GM12878 (cell line): ENCODE measurements at regions not wholly inside any gene's neighbourhood (a gene's known extent, or its start where the extent isn't known, plus 50 kb on each side); places are given as distances from the start of the nearest gene placed in this dataset.

Experiments used
- ATAC-seq: fragments of 200-7000 bp; cut with Tn5 transposase; 3 replicates; pipeline ENCODE4 v1.9.1; 2020; ENCODE audit warnings: mild to moderate bottlenecking, moderate library complexity
- BruUV-seq: library from RNA; stranded (reverse); fragments of 400-500 nt; replicated peaks from 2 replicates; lab custom pipeline; 2021; lab: Mats Ljungman, UMichigan
- CTCF ChIA-PET: fragments of 300-600 bp; sonication (Branson Sonifier 250); formaldehyde crosslinking; extraction: SDS; loops from one replicate; lab custom pipeline; 2021; ENCODE audit warnings: inconsistent platforms; lab: Yijun Ruan, JAX
- POLR2A ChIA-PET: fragments of 350-600 bp; formaldehyde crosslinking; extraction: SDS; loops from one replicate; lab custom pipeline; 2021; ENCODE audit warnings: inconsistent platforms; lab: Charles Lee
- RAD21 ChIA-PET: fragments of 300-600 bp; sonication (Branson Sonifier 250); formaldehyde crosslinking; loops from one replicate; lab custom pipeline; 2023; ENCODE audit warnings: antibody characterized with exemption; ENCODE audit not compliant: unreplicated experiment; lab: Charles Lee
- SMC1A ChIA-PET: fragments of 300-600 bp; sonication (Branson Sonifier 250); formaldehyde crosslinking; loops from one replicate; lab custom pipeline; 2023; ENCODE audit not compliant: unreplicated experiment, uncharacterized antibody; lab: Charles Lee
- DNase-seq: peaks from one replicate; pipeline ENCODE4 v3.0.0-alpha.2; 2011; ENCODE audit warnings: low read depth, low spot score
- FAIRE-seq: peaks from 3 replicates; lab custom pipeline; 2011; peaks lifted over from hg19 to GRCh38; lab: Jason Lieb, UNC
- H2AFZ ChIP-seq: 2 replicates; pipeline ENCODE4 v1.6.0; 2011; ENCODE audit warnings: low read depth, low read length, control low read depth; ENCODE audit not compliant: control insufficient read depth
- H3K27ac ChIP-seq: 2 replicates; pipeline ENCODE4 v1.5.1; 2011; ENCODE audit warnings: control low read depth; ENCODE audit not compliant: control insufficient read depth, insufficient read depth
- H3K27me3 ChIP-seq, 2 experiments: replicated peaks in 1 of 2; 2 replicates each; pipeline versions ENCODE4 v1.6.0 to v1.6.1; 2011; ENCODE audit warnings: low read length in 1 of 2; ENCODE audit not compliant: control insufficient read depth in 2 of 2, insufficient read depth in 2 of 2
- H3K36me3 ChIP-seq, 2 experiments: 2 replicates each; pipeline ENCODE4 v1.5.1; 2011; ENCODE audit warnings: low read length in 1 of 2; ENCODE audit not compliant: control insufficient read depth in 2 of 2, insufficient read depth in 2 of 2
- H3K4me1 ChIP-seq: 2 replicates; pipeline ENCODE4 v1.6.1; 2011; ENCODE audit warnings: mild to moderate bottlenecking, low read length, moderate library complexity, mixed read lengths; ENCODE audit not compliant: control insufficient read depth, insufficient read depth
- H3K4me2 ChIP-seq: 2 replicates; pipeline ENCODE4 v1.6.0; 2011; ENCODE audit warnings: control low read depth; ENCODE audit not compliant: control insufficient read depth, insufficient read depth
- H3K4me3 ChIP-seq: fragments of 200-600 bp; sonication (generic); 2 replicates; pipeline ENCODE4 v1.5.1; 2016
- H3K79me2 ChIP-seq: 2 replicates; pipeline ENCODE4 v1.6.0; 2011; ENCODE audit warnings: low read length; ENCODE audit not compliant: control insufficient read depth, insufficient read depth
- H3K9ac ChIP-seq: 2 replicates; pipeline ENCODE4 v1.8.0; 2011; ENCODE audit warnings: low read length, control low read depth, mixed read lengths; ENCODE audit not compliant: control insufficient read depth, insufficient read depth
- H3K9me3 ChIP-seq: replicated peaks from 3 replicates; pipeline ENCODE4 v1.5.1; 2011; ENCODE audit warnings: mild to moderate bottlenecking, low read length; ENCODE audit not compliant: control insufficient read depth, insufficient read depth
- H4K20me1 ChIP-seq: 2 replicates; pipeline ENCODE4 v1.6.0; 2011; ENCODE audit not compliant: control insufficient read depth, insufficient read depth
- BACH1 ChIP-seq: fragments of 450-650 bp; IDR thresholded peaks from 2 replicates; pipeline ENCODE4 v1.6.1; 2017; ENCODE audit warnings: mild to moderate bottlenecking, borderline replicate concordance
- BCLAF1 ChIP-seq: fragments of 450-650 bp; IDR thresholded peaks from 2 replicates; pipeline ENCODE4 v1.6.1; 2017; ENCODE audit warnings: antibody characterized with exemption, mild to moderate bottlenecking, moderate library complexity
- EED ChIP-seq: sonication (generic); IDR thresholded peaks from 2 replicates; pipeline ENCODE4 v1.6.1; 2016; ENCODE audit warnings: antibody characterized with exemption, low read depth
- ELK1 ChIP-seq: IDR thresholded peaks from 2 replicates; pipeline ENCODE4 v1.6.1; 2012; ENCODE audit warnings: low read depth, low read length, improper control_type of control experiment
- LARP7 ChIP-seq: fragments of 450-650 bp; IDR thresholded peaks from 2 replicates; pipeline ENCODE4 v1.6.1; 2017; ENCODE audit warnings: mild to moderate bottlenecking
- MAX ChIP-seq: IDR thresholded peaks from 2 replicates; pipeline ENCODE4 v1.6.1; 2012; ENCODE audit warnings: low read depth, low read length, improper control_type of control experiment
- NRF1 ChIP-seq: conservative IDR thresholded peaks from 2 replicates; pipeline ENCODE4 v1.6.1; 2011; ENCODE audit warnings: mild to moderate bottlenecking, low read depth, low read length, improper control_type of control experiment
- PML ChIP-seq: IDR thresholded peaks from 2 replicates; pipeline ENCODE4 v1.6.1; 2012; ENCODE audit warnings: low read length, inconsistent platforms
- SIN3A ChIP-seq: IDR thresholded peaks from 2 replicates; pipeline ENCODE4 v1.6.1; 2012; ENCODE audit warnings: low read depth, low read length, improper control_type of control experiment
- SKIL ChIP-seq: fragments of 450-650 bp; IDR thresholded peaks from 2 replicates; pipeline ENCODE4 v1.6.1; 2017; ENCODE audit warnings: mild to moderate bottlenecking, low read depth, inconsistent platforms; ENCODE audit not compliant: poor library complexity, severe bottlenecking
- SREBF1 ChIP-seq: IDR thresholded peaks from 2 replicates; pipeline ENCODE4 v1.6.1; 2012; ENCODE audit warnings: mild to moderate bottlenecking, low read length
- SUPT20H ChIP-seq: IDR thresholded peaks from 2 replicates; pipeline ENCODE4 v1.6.1; 2011; ENCODE audit warnings: low read depth, mild to moderate bottlenecking, low read length, moderate library complexity, borderline replicate concordance; ENCODE audit not compliant: control insufficient read depth
- YBX1 ChIP-seq: fragments of 450-650 bp; IDR thresholded peaks from 2 replicates; pipeline ENCODE4 v1.6.1; 2016; ENCODE audit warnings: antibody characterized with exemption
- ZBTB40 ChIP-seq: fragments of 450-650 bp; IDR thresholded peaks from 2 replicates; pipeline ENCODE4 v1.6.1; 2016; ENCODE audit warnings: mild to moderate bottlenecking, moderate library complexity, borderline replicate concordance
- WGBS: methylation state at CpG from one replicate; pipeline ENCODE4 v1.1.6; 2016; ENCODE audit warnings: low lambda C conversion rate; ENCODE audit not compliant: insufficient replicate concordance, insufficient coverage; ENCODE audit errors: missing lambda C conversion rate; 5-methylcytosine and 5-hydroxymethylcytosine counted together
- in situ Hi-C: fragments of 300-500 bp; cut with MboI; formaldehyde crosslinking; loops from 9 replicates; pipeline ENCODE4 v1.14.3; 2018; ENCODE audit warnings: mixed read lengths
- intact Hi-C: fragments of 100-400 bp; cut with micrococcal nuclease; formaldehyde crosslinking; loops from one replicate; pipeline ENCODE4 v1.14.2; 2022; ENCODE audit not compliant: unreplicated experiment

- no peak for TF ChIP-seq ZBTB40
- TF ChIP-seq BACH1 = no peak
- TF ChIP-seq SREBF1 = no peak
- no peak for TF ChIP-seq ELK1
- TF ChIP-seq YBX1 = no peak
- TF ChIP-seq NRF1 = no peak
- TF ChIP-seq LARP7 = no peak
These were observed 76.4 kb upstream of the VSTM2B start (continued) for GRCh38 chr19:29449371-29449770.

- no peak overlapping the region for H3K9ac ChIP-seq
- H3K4me1 ChIP-seq = no peaks in the 10 kb centered on the region
- H3K4me3 ChIP-seq = no peak overlapping the region
- RAD21 ChIA-PET = no interaction called here
- H3K27ac ChIP-seq = no peak overlapping the region
- H4K20me1 ChIP-seq = no peaks in the 10 kb centered on the region
- H3K4me2 ChIP-seq = no peak overlapping the region
- H3K9me3 ChIP-seq = no peaks in the 10 kb centered on the region; the same call in 2 of the 3 replicates
- SMC1A ChIA-PET = interaction anchor here (0.6 kb wide), 1 partner anchor 951 kb away, joined by 3 read pairs; no protein-coding TSS in a partner anchor
- in situ Hi-C loops = no loop called here
- no peak for FAIRE-seq
- no peak for ATAC-seq
- no peaks in the 10 kb centered on the region for H3K79me2 ChIP-seq
- intact Hi-C loops = no loop called here
- POLR2A ChIA-PET = no interaction called here
- TF ChIP-seq PML = no peak
- TF ChIP-seq EED = no peak
- TF ChIP-seq SUPT20H = no peak
- no peak for TF ChIP-seq SKIL
- TF ChIP-seq MAX = no peak
- no peak for TF ChIP-seq BCLAF1
- TF ChIP-seq SIN3A = no peak
- no peaks in the 10 kb centered on the region for H3K27me3 ChIP-seq
- H3K36me3 ChIP-seq = no peaks in the 10 kb centered on the region
- BruUV-seq = no TSS peak
- CTCF ChIA-PET = no interaction called here
- 3% methylated on average over 4 of the region's 4 CpGs for WGBS
- H2AFZ ChIP-seq = no peak overlapping the region
- no peak for DNase-seq
These were observed 75.5 kb upstream of the VSTM2B start for GRCh38 chr19:29450306-29450705.
